Progenitor cell of endocrine pancreas (in vitro differentiated cells): ENCODE measurements at regions not wholly inside any gene's neighbourhood (a gene's known extent, or its start where the extent isn't known, plus 50 kb on each side); places are given as distances from the start of the nearest gene placed in this dataset.

ENCODE experiments used
- DNase-seq: peaks from one replicate; pipeline ENCODE4 v3.0.0; 2021; ENCODE audit warnings: low spot score; ENCODE audit not compliant: unreplicated experiment
- H3K27ac Mint-ChIP-seq: 2 replicates; pipeline ENCODE4 v1.8.0; 2021; ENCODE audit warnings: mild to moderate bottlenecking, moderate library complexity, mixed read lengths
- H3K27me3 Mint-ChIP-seq: 2 replicates; pipeline ENCODE4 v1.8.0; 2021; ENCODE audit warnings: mixed read lengths
- H3K36me3 Mint-ChIP-seq: 2 replicates; pipeline ENCODE4 v1.8.0; 2022; ENCODE audit warnings: mixed read lengths; ENCODE audit not compliant: insufficient read depth
- H3K4me1 Mint-ChIP-seq: 2 replicates; pipeline ENCODE4 v1.8.0; 2021; ENCODE audit warnings: low read depth, mixed read lengths
- H3K4me3 Mint-ChIP-seq: 2 replicates; pipeline ENCODE4 v1.8.0; 2021; ENCODE audit warnings: low read depth, mild to moderate bottlenecking, moderate library complexity, mixed read lengths
- H3K9me3 Mint-ChIP-seq: 2 replicates; pipeline ENCODE4 v1.8.0; 2021; ENCODE audit warnings: low read depth, mixed read lengths
- CTCF ChIP-seq: fragments of 200-600 bp; sonication (generic); IDR thresholded peaks from one replicate; pipeline ENCODE4 v1.5.0; 2021; ENCODE audit warnings: antibody characterized with exemption, mild to moderate bottlenecking; ENCODE audit not compliant: unreplicated experiment

- DNase-seq = no peak
- no peak for TF ChIP-seq CTCF
- H3K36me3 Mint-ChIP-seq = no peaks in the 10 kb centered on the region
- H3K4me3 Mint-ChIP-seq = no peak overlapping the region
- no peaks in the 10 kb centered on the region for H3K27me3 Mint-ChIP-seq
- no peaks in the 10 kb centered on the region for H3K9me3 Mint-ChIP-seq
- no peak overlapping the region for H3K27ac Mint-ChIP-seq
- H3K4me1 Mint-ChIP-seq = no peaks in the 10 kb centered on the region
Measured at GRCh38 chr1:59184365-59184905, 112.5 kb upstream of the FGGY start.

DNA sequence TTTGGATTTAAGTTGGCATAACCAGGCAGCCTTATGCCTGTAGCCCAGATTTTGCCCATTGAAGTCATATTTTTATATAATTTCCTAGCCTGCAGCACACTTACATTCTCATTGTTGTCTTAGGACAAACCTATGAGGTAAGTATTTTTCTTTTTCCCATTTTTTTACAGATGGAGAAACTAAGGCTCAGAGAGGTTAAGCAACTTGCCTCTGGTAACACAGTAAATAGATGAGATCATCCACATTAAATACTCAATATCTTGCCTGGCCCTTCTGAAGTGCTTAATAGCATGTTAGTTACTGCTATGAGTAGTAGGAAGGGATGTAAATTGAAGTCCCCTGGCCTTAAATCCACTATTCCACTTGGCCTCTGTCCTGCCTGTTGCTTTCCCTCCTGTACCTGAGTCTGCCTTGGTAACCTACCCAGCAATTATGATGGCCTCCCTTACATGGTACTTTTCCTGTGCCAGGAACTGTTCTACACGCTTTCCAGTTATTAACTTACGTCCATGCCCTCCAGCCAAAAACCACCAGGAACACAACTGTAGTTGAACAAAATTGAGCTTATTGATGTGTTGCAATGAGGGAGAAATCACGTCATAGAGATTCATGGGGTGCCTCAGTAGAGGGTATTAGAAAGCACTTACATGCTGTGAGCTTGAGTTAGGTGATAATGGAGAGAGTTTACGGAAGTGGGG is 111.6 kb upstream of the FGGY start:
- no peaks in the 10 kb centered on the region for H3K4me1 Mint-ChIP-seq
- peaks cover 3% of the 10 kb centered on the region for H3K9me3 Mint-ChIP-seq
- no peak overlapping the region for H3K27ac Mint-ChIP-seq
- H3K27me3 Mint-ChIP-seq = no peaks in the 10 kb centered on the region
- no peak for TF ChIP-seq CTCF
- no peak for DNase-seq
- H3K36me3 Mint-ChIP-seq = no peaks in the 10 kb centered on the region
- H3K4me3 Mint-ChIP-seq = no peak overlapping the region

DNA sequence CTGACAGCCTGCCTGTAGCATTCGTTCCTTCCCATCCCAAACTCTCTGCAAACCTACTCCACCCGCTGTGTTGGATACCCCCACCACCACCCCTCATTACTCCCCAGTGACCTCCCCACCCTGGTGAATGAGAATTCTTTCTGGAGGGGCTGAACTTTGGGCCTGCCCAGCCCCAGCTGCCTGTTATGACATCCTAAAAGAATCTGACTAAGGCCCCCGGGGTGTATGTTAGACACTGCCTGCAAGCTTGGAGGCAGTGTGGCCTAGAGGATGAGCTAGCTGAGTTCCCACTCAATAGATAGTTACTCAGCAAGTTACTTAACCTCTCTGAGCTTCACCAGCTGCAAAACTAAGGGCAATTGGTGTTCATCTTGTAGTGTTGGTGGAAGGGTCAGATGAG is 110.2 kb upstream of the FGGY start:
- no peaks in the 10 kb centered on the region for H3K27me3 Mint-ChIP-seq

DNA sequence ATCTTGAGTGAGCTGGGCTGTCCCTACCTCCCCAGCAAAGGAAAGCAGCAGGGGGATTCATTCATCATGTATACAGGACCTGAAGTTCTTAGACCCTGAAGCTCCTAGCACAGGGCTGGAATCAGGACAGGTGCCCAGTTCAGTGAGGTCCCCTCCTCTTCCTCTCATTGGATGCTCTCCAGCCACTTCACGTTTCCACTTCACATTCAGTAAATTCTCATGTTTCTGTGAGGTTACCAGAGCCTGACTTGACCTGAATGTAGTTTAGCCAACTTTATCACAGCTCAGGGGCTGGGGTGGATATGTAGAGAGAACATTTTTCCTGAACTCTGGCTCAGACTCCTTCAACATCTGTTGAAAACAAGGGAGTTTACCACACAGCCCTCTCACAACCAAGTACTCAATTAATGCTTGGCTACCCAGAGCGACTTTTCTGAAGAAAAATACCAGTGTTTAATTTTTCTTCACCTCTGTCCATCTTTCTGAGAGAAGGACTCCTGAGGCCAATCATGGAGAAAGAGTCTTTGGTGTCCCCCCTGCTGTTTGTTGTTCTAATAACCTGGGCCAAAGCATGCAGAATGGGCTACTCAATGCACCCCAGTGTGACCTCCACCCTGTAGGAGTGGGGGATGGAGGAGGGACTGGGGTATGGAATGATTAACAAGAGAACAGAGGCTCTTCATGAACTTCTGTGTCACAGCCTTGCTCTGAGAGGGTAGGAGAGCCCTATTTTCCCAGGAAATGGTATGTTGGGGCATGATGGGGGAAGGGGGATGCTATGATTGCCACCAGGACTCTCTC is 108.3 kb upstream of the FGGY start:
- no peak for DNase-seq
- no peak for TF ChIP-seq CTCF
- H3K27me3 Mint-ChIP-seq = no peaks in the 10 kb centered on the region
- peaks cover 13% of the 10 kb centered on the region for H3K9me3 Mint-ChIP-seq
- no peak overlapping the region for H3K4me3 Mint-ChIP-seq
- no peaks in the 10 kb centered on the region for H3K4me1 Mint-ChIP-seq
- no peak overlapping the region for H3K27ac Mint-ChIP-seq
- no peaks in the 10 kb centered on the region for H3K36me3 Mint-ChIP-seq

More for the DNA sequence above, 110.2 kb upstream of the FGGY start:
- Mint-ChIP-seq H3K36me3 (no peaks in the 10 kb centered on the region), H3K4me1 (no peaks in the 10 kb centered on the region), H3K9me3 (peaks cover 8% of the 10 kb centered on the region), H3K27ac (no peak overlapping the region), H3K4me3 (no peak overlapping the region)
- no peak for DNase-seq
- TF ChIP-seq CTCF = no peak

- Mint-ChIP-seq H3K4me3 (no peak overlapping the region), H3K4me1 (peaks cover 8% of the 10 kb centered on the region), H3K27ac (no peak overlapping the region), H3K36me3 (no peaks in the 10 kb centered on the region), H3K27me3 (no peaks in the 10 kb centered on the region), H3K9me3 (peaks cover 13% of the 10 kb centered on the region)
- DNase-seq = no peak
- TF ChIP-seq CTCF = no peak
Measured at GRCh38 chr1:59193443-59194093, 103.3 kb upstream of the FGGY start.
